ENCODE measurements at regions not wholly inside any gene's neighbourhood (a gene's known extent, or its start where the extent isn't known, plus 50 kb on each side); places are given as distances from the start of the nearest gene placed in this dataset.

GRCh38 chr5:152007653-152008335, 83.1 kb upstream of the GLRA1 start:
- peaks cover 7 to 12% of the 10 kb centered on the region in 2 donors for H3K9me3 Mint-ChIP-seq
- no peak overlapping the region for H3K4me3 Mint-ChIP-seq
- no peaks in the 10 kb centered on the region for H3K4me1 Mint-ChIP-seq
- H3K27me3 Mint-ChIP-seq: no peaks in the 10 kb centered on the region
- DNase-seq (no peak), ATAC-seq (no peak)
- H3K27ac Mint-ChIP-seq: no peak overlapping the region

- H3K27ac Mint-ChIP-seq: no peak overlapping the region
- DNase-seq: no peak
- peaks cover 19 to 21% of the 10 kb centered on the region in 2 donors for H3K9me3 Mint-ChIP-seq
- no peak overlapping the region for H3K4me3 Mint-ChIP-seq
- H3K27me3 Mint-ChIP-seq: no peaks in the 10 kb centered on the region
- no peak for ATAC-seq
- no peaks in the 10 kb centered on the region for H3K4me1 Mint-ChIP-seq
Measured at GRCh38 chr5:152004095-152004494, 79.4 kb upstream of the GLRA1 start.

Measured in stimulated activated naive CD8-positive, alpha-beta T cell treated with anti-CD3 and anti-CD28 coated beads, Interleukin-15, amount 100 ng/mL, for 72 hours (primary cell).